ENCODE measurements at regions not wholly inside any gene's neighbourhood (a gene's known extent, or its start where the extent isn't known, plus 50 kb on each side); places are given as distances from the start of the nearest gene placed in this dataset. TPM values are rescaled to one million over a fixed set of nuclear protein-coding genes. Genes with fewer than 3 reads are reported as not detected.

DNA sequence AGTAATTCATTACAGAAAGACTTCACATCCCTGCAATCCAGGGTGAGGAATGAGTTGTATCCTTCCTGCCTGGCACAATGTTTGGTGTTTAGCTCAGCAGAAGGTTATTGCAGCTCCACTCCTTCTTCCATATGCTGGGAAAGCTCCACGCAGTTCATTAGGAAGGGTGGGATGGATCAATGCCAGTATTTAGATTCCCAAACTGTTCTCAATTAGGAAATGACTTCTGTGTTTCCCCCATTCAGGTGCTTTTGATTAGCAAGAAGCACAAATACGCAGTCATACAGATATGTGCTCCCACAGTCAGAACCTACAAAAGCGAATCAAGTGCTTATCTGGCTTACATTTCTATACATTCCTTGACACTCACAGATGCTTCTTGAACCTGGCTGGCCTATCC is 340.6 kb downstream of the NYAP2 start:
- H3K27ac Mint-ChIP-seq = no peak overlapping the region
- CTCF ChIA-PET = no interaction called here
- POLR2A ChIA-PET = no interaction called here

DNA sequence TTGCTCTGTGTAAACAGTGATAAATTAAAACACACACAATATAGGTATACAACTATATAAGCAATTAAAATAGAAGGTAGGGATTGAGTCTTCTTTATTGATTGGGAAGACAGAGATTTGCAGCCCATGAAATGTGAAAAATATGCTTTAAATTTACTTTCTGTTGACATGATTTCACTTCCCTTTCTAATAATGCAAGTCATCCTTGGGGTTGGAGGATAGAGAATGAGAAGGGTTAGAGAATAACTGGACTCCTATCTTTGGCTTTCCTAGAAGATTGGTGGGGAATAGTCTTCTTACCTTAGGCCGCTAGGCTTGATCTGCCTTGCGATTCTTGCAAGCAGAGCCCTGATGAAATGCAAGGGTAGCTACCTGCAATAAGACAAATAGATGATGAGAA is 339.8 kb downstream of the NYAP2 start:
- Mint-ChIP-seq H3K36me3 (ENCODE audit: low read depth) (no peaks in the 10 kb centered on the region), H3K27ac (no peak overlapping the region), H3K4me1 (no peaks in the 10 kb centered on the region), H3K4me3 (no peak overlapping the region), H3K27me3 (no peaks in the 10 kb centered on the region), H3K9me3 (no peaks in the 10 kb centered on the region)
- ChIA-PET CTCF (no interaction called here), POLR2A (no interaction called here)
- no peak for DNase-seq

More for the DNA sequence above, 340.6 kb downstream of the NYAP2 start:
- Mint-ChIP-seq H3K4me1 (no peaks in the 10 kb centered on the region), H3K36me3 (ENCODE audit: low read depth) (no peaks in the 10 kb centered on the region), H3K9me3 (no peaks in the 10 kb centered on the region), H3K27me3 (no peaks in the 10 kb centered on the region), H3K4me3 (no peak overlapping the region)
- no peak for DNase-seq

DNA sequence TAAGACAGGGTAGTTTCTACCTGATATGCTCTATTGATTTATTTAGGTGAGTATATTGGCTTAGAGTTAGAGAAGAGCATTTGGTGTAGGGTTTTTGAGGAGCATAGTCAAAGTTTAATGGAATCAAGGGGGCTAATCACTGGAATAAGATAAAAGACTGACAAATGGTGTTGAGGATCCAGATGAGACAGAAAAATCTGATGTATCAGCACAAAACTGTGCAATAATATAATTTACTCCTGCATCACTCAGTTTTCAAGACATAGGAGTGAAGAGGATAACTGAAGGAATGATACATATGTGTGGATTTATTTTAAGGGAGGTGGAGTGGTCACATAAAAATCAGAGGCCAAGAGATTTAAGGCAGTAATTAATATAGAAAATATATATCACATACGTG is 339.2 kb downstream of the NYAP2 start:
- Mint-ChIP-seq H3K4me3 (no peak overlapping the region), H3K4me1 (no peaks in the 10 kb centered on the region), H3K27ac (no peak overlapping the region), H3K9me3 (no peaks in the 10 kb centered on the region), H3K36me3 (ENCODE audit: low read depth) (no peaks in the 10 kb centered on the region), H3K27me3 (no peaks in the 10 kb centered on the region)
- ChIA-PET CTCF (no interaction called here), POLR2A (no interaction called here)
- no peak for DNase-seq

DNA sequence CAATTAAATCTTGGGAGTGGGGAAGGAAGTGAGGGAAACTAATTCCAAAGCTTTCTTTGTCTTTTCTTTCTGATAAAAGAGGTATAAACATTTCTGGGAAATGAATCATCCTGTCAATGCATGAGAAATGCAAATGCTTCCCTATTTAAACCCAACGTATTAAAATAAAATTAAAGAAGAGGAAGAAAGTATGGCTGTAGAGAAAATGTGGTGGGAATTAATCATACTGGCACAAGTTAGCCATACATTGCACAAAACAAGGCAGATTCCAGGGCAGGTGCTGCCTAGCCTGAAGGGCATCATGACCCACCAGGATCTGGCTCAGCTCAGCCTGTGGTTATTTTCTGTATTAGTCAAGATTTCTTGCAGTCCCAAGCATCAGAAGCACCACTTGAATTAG is 338.0 kb downstream of the NYAP2 start:
- no peak overlapping the region for H3K4me3 Mint-ChIP-seq
- H3K9me3 Mint-ChIP-seq = no peaks in the 10 kb centered on the region
- CTCF ChIA-PET = no interaction called here

DNA sequence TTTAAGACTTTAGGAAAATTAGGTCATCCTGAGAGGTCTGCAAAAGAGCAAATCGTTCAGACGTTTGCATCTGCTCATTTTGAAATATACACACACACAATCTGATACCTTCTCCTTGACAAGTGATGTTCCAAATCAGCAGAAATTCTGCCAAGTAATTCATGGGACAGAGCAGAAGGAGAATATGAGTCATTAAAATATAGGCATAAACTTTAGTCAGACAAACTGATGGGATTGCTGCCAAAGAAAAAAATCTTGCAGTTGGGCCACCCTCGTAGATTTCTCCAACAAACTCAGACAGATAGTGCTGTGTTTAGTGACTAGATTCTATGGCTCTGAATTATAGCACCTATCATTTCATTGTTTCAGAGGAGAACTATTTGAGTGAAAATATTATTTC is 336.3 kb downstream of the NYAP2 start:
- no peak for DNase-seq
- Mint-ChIP-seq H3K9me3 (no peaks in the 10 kb centered on the region), H3K36me3 (ENCODE audit: low read depth) (no peaks in the 10 kb centered on the region), H3K4me1 (no peaks in the 10 kb centered on the region), H3K27ac (no peak overlapping the region), H3K4me3 (no peak overlapping the region), H3K27me3 (no peaks in the 10 kb centered on the region)
- CTCF ChIA-PET = no interaction called here
- POLR2A ChIA-PET = no interaction called here

More for the DNA sequence above, 338.0 kb downstream of the NYAP2 start:
- no peak for DNase-seq
- Mint-ChIP-seq H3K4me1 (no peaks in the 10 kb centered on the region), H3K27ac (no peak overlapping the region), H3K27me3 (no peaks in the 10 kb centered on the region), H3K36me3 (ENCODE audit: low read depth) (no peaks in the 10 kb centered on the region)
- POLR2A ChIA-PET = no interaction called here

DNA sequence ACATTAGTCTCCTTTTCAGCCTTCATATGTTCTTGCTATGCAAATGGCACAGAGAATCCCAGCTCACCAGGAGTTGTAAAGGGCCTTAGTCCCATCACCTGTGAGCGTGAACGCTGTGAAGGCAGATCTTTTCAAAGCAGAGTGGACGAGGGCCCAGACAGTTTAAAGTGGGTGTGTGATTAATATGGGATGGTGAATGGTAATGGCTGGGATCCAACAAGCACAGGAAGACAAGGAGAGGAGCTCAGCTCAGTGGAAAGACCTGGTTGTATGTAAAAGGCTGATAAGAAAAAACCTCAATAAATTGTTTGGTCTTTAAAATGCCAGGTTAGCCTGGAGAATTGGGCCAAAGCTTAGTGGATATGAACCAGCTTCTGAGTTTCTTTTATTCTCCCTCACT is 326.2 kb downstream of the NYAP2 start:
- Mint-ChIP-seq H3K27me3 (no peaks in the 10 kb centered on the region), H3K4me1 (no peaks in the 10 kb centered on the region), H3K27ac (no peak overlapping the region), H3K36me3 (ENCODE audit: low read depth) (no peaks in the 10 kb centered on the region), H3K4me3 (no peak overlapping the region), H3K9me3 (no peaks in the 10 kb centered on the region)
- DNase-seq = no peak
- CTCF ChIA-PET = no interaction called here
- POLR2A ChIA-PET = no interaction called here

Small RNAs in the stretch of these regions (microRNA-seq; reads per million reads assigned to microRNA genes)
- gene MIR5702 (ENCODE audit: borderline microRNAs expressed, borderline replicate concordance) = not detected

Measured in activated CD4-positive, alpha-beta T cell treated with anti-CD3 and anti-CD28 coated beads, Interleukin-2, amount 10 ng/mL, durations not matched to agents 7 days and 5 days (primary cell).